Left renal cortex interstitium (tissue), 4 donors: ENCODE measurements at regions not wholly inside any gene's neighbourhood (a gene's known extent, or its start where the extent isn't known, plus 50 kb on each side); places are given as distances from the start of the nearest gene placed in this dataset.
"Not testable (repeated sequence)": the region's sequence is repeated elsewhere in the genome, so short reads cannot be mapped to it uniquely, and the experiment has no call there.

Experiments used
- DNase-seq, 4 donors: peaks; one replicate each; pipeline ENCODE4 v3.0.0-alpha.2; 2013; ENCODE audit warnings: low read depth in 4 of 4, low spot score in 2 of 4, missing footprints in 1 of 4

DNA sequence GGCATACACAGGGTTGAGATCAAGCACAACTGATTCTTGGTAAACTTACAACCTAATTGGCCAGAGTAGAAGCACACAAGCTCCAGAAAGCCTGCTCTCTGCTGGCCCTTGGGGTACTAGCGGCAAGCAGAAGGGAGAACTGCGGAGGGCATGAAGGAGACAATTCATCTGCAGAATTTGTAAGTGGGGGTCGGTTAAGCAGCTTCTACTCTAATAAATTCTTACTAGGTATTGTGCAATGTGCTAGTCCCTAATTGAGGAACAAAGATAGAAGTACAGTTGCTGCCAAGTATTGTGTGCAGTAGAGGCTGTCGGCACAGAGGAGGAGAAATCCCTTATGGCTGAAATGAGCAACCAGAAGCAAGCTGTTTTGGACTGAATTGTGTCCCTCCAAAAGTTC, 91.2 kb upstream of the VEPH1 start:
- DNase-seq: no peak

- DNase-seq: no peak
These were observed 89.6 kb upstream of the VEPH1 start for GRCh38 chr3:157592769-157593168.

DNA sequence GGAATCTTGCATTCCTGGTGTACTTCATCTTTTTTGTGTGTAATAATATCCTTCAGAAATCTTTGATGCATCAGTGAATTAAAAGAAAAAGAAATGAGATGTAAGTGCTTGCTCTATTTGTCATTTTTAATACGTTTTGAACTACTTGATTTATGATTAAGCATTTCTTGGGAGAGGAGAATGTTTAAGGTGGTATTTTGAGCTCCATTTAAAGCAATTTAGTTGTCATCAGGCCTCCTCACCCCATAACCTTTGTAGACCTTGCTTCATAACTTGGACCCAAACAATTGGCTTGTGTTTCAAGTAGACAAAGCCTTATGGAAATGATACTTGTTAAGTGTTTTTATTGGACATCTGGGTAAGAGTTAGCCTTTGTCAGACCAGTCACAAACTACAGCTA, 87.1 kb upstream of the VEPH1 start:
- DNase-seq: no peak

DNA sequence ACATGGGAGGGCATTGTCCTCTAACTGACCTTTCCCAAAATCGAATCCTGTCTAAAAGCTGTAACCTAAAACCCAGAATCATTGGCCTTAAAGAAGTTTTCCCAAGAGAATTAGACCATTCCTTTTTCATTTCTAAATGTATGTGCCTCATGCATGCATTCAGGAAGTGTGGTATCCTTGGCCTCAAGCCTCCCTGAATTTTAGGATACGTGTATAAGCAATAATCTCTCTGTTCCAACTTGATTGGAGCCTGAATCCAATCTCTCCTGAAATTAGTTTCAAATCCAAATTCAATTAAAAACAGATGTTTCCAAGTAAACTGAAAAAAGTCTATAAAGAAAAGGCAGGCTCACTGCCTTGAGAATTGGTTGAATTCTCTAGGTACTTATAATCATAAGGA, 86.0 kb upstream of the VEPH1 start:
- DNase-seq: no peak

DNA sequence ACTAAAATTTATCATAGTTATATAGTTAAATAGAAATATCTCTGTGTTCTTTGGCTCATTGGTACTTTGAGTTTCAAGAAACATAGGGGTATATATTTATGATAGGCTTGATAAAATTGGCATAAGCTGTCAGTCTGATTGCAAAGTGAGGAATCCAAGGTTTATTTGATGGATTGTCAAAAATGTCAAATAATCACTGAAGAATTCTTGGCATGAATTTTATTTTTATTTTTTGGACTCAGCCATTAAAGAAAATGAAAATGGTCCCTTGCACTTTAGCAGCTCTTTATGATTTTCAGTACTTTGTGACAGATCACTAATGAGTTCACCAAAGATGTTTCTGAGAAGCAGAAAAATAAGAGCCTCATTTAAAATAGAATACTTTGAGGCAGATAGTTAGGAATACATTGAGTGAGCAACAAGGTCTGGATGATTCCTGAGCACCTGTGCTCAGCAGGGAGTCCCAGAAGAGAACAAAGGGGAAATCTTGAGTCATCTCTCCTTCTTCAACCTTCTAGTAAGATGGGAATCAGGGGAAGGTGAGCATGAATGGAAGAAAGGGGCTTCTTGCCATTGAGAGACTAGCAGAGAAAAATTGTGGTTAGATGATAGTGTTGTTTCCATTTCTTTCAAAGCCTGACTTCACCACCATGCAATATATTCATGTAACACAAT, 85.3 kb upstream of the VEPH1 start:
- DNase-seq: no peak

- DNase-seq: no peak
These were observed 83.1 kb upstream of the VEPH1 start for GRCh38 chr3:157586293-157586692.

DNA sequence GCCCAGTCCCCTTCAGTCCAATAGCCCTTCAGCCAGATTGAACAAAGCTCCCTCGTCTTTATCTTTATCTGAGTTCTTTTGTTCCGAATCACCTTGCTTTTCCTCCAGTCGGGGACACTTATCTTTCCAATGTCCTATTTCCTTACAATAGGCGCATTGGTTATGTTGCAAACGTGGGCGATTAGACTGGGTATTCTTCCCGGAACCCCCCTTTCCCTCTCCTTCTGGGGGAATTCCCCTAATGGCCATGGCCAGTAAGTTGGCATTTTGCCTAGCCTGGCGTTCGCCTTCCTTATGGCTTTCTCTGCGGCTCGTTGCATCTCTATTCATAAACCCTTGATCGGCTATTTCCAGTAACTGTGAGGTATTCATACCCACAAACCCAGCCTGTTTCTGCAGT, 82.2 kb upstream of the VEPH1 start:
- no peak for DNase-seq

GRCh38 chr3:157582637-157582973, 79.4 kb upstream of the VEPH1 start:
- DNase-seq: no peak

- DNase-seq: not testable (repeated sequence)
These were observed 78.9 kb upstream of the VEPH1 start for GRCh38 chr3:157581956-157582636.

DNA sequence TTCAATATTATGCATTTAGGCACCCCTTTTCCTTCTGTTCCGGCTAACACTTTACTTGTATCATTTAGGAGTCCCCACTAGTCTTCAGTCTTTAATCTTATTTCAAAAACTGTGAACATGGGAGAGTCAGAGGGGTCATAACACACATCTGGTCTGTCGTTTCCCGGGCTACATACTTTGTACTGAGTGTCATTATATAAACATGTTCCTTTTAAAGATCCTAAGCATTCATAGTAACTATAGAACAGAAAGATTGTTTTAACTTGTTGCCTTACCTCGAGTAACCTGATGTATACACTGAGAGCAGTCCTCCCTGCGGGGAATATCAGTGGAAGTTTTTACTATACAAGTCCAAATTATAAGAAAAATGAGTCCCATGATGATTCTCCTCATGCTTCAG, 78.2 kb upstream of the VEPH1 start:
- DNase-seq: no peak

GRCh38 chr3:157578181-157578580, 75.0 kb upstream of the VEPH1 start:
- DNase-seq: no peak

DNA sequence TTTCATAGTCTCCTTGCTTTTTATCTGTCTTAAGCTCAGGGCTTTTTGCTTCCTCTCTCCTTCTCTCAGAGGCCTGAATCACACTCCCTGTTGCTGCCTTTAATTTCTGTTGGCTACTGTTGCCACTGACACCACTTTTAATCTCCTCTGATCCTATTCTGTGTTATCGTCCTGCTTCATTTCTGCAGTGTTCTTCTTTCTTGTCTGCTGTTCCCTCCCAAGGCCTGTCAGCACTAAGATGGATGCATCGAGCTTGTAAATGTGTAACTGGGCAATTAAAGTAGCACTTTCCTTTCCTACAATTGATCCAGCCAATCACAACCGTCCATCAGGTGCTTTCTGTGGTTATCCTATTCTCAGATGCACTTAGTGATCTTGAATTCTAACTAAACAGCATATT, 71.3 kb upstream of the VEPH1 start:
- no peak for DNase-seq

GRCh38 chr3:157573780-157574378, 70.7 kb upstream of the VEPH1 start:
- no peak for DNase-seq

GRCh38 chr3:157573281-157573680, 70.1 kb upstream of the VEPH1 start:
- DNase-seq: no peak

GRCh38 chr3:157572559-157573270, 69.5 kb upstream of the VEPH1 start:
- no peak for DNase-seq

DNA sequence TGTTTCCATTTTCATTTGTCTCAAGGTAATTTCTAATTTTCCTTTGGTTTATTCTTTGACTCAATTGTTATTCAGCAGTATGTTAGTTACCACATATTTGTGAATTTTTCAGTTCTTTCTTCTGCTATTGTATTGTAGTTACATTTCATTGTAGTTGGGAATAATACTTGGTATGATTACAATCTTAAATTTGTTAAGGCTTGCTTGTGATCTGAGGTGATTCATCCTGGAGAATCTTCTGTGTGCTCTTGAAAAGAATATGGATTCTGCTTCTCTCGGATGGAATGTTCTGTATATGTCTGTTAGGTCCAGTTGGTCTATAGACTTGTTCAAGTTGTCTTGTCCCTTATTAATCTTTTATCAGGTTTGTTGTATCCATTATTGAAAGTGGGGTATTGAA, 63.4 kb upstream of the VEPH1 start:
- no peak for DNase-seq

- no peak for DNase-seq
These were observed 56.2 kb upstream of the VEPH1 start for GRCh38 chr3:157559401-157559800.
